ENCODE measurements at regions not wholly inside any gene's neighbourhood (a gene's known extent, or its start where the extent isn't known, plus 50 kb on each side); places are given as distances from the start of the nearest gene placed in this dataset.

- no peaks in the 10 kb centered on the region for H3K9me3 Mint-ChIP-seq
- H3K4me1 Mint-ChIP-seq (ENCODE audit: low read depth) = peaks cover 5% of the 10 kb centered on the region
- H3K27ac Mint-ChIP-seq = no peak overlapping the region
- H3K27me3 Mint-ChIP-seq = peaks cover 6% of the 10 kb centered on the region
- H3K36me3 Mint-ChIP-seq (ENCODE audit: low read depth) = no peaks in the 10 kb centered on the region
- intact Hi-C loops (cut with micrococcal nuclease) = no loop called here
- H3K4me3 Mint-ChIP-seq = no peak overlapping the region
These were observed 91.5 kb upstream of the ZNF827 start for GRCh38 chr4:146029939-146030710.

- intact Hi-C loops (cut with micrococcal nuclease) = no loop called here
These were observed 90.5 kb upstream of the ZNF827 start for GRCh38 chr4:146029147-146029546.

GRCh38 chr4:146027761-146028160, 89.1 kb upstream of the ZNF827 start:
- H3K9me3 Mint-ChIP-seq = no peaks in the 10 kb centered on the region
- intact Hi-C loops (cut with micrococcal nuclease) = no loop called here
- H3K4me3 Mint-ChIP-seq = no peak overlapping the region
- peaks cover under 1% of the 10 kb centered on the region for H3K27me3 Mint-ChIP-seq
- H3K27ac Mint-ChIP-seq = no peak overlapping the region
- no peaks in the 10 kb centered on the region for H3K36me3 Mint-ChIP-seq (ENCODE audit: low read depth)
- peaks cover 5% of the 10 kb centered on the region for H3K4me1 Mint-ChIP-seq (ENCODE audit: low read depth)

More at GRCh38 chr4:146029147-146029546, 90.5 kb upstream of the ZNF827 start:
- peaks cover 5% of the 10 kb centered on the region for H3K4me1 Mint-ChIP-seq (ENCODE audit: low read depth)
- H3K9me3 Mint-ChIP-seq = no peaks in the 10 kb centered on the region
- H3K36me3 Mint-ChIP-seq (ENCODE audit: low read depth) = no peaks in the 10 kb centered on the region
- no peak overlapping the region for H3K4me3 Mint-ChIP-seq
- peaks cover 6% of the 10 kb centered on the region for H3K27me3 Mint-ChIP-seq
- no peak overlapping the region for H3K27ac Mint-ChIP-seq

DNA sequence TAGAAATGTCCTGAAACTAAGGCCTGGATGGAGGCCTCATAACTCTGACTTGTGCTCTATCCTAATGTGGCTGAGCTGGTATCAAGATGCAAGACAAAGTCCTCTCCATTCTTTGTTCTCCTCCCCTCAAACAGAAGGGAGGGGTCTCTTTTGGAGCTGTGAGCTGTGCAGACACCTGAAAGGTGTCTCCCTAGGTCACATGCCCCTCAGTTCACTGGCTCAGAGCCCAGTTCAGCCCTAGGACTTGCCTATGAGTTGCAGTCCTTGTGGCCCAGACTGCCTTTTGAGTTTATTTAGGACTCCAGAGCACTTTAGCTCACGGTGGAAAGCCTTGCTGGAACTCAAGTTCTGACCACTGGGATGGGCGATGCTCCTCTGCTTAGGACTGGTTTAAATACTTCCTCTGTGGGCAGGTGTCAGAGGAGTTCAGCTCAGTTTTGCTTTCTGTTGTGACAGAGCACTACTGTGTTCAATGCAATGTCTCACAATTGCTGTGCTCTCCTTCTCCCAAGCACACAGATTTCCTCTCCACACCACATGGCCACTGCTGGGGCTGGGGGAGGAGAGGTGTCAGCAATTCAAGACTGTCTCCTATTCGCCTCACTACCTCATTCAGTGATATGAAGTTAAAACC, 84.8 kb upstream of the ZNF827 start:
- no peak overlapping the region for H3K27ac Mint-ChIP-seq
- H3K9me3 Mint-ChIP-seq = no peaks in the 10 kb centered on the region
- H3K36me3 Mint-ChIP-seq (ENCODE audit: low read depth) = no peaks in the 10 kb centered on the region
- no peaks in the 10 kb centered on the region for H3K4me1 Mint-ChIP-seq (ENCODE audit: low read depth)
- H3K27me3 Mint-ChIP-seq = no peaks in the 10 kb centered on the region
- intact Hi-C loops (cut with micrococcal nuclease) = no loop called here
- H3K4me3 Mint-ChIP-seq = no peak overlapping the region

- intact Hi-C loops (cut with micrococcal nuclease) = no loop called here
- H3K27me3 Mint-ChIP-seq = peaks cover 1% of the 10 kb centered on the region
- no peaks in the 10 kb centered on the region for H3K36me3 Mint-ChIP-seq (ENCODE audit: low read depth)
- H3K9me3 Mint-ChIP-seq = no peaks in the 10 kb centered on the region
- no peak overlapping the region for H3K4me3 Mint-ChIP-seq
- H3K4me1 Mint-ChIP-seq (ENCODE audit: low read depth) = no peaks in the 10 kb centered on the region
- no peak overlapping the region for H3K27ac Mint-ChIP-seq
These were observed 83.9 kb upstream of the ZNF827 start for GRCh38 chr4:146022541-146022940.

DNA sequence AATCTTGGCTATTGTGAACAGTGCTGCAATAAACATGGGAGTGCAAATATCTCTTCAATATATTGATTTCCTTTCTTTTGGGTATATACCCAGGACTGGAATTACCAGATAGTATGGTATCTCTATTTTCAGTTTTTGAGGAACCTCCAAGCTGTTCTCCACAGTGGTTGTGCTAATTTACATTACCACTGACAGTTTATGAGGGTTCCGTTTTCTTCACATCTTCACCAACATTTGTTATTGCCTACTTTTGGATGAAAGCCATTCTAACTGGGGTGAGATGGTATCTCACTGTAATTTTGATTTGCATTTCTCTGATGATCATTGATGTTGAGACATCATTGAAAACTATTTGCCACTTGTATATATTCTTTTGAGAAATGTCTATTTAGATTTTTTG, 79.6 kb upstream of the ZNF827 start:
- Mint-ChIP-seq H3K36me3 (ENCODE audit: low read depth) (no peaks in the 10 kb centered on the region), H3K4me3 (no peak overlapping the region), H3K27me3 (peaks cover 1% of the 10 kb centered on the region), H3K4me1 (ENCODE audit: low read depth) (no peaks in the 10 kb centered on the region), H3K9me3 (no peaks in the 10 kb centered on the region), H3K27ac (no peak overlapping the region)
- intact Hi-C loops (cut with micrococcal nuclease) = no loop called here

GRCh38 chr4:146004730-146005129, 66.1 kb upstream of the ZNF827 start:
- Mint-ChIP-seq H3K9me3 (peaks cover 20% of the 10 kb centered on the region), H3K36me3 (ENCODE audit: low read depth) (no peaks in the 10 kb centered on the region), H3K4me3 (no peak overlapping the region), H3K27ac (no peak overlapping the region), H3K4me1 (ENCODE audit: low read depth) (no peaks in the 10 kb centered on the region), H3K27me3 (no peaks in the 10 kb centered on the region)
- intact Hi-C loops (cut with micrococcal nuclease) = no loop called here

GRCh38 chr4:145988628-145989027, 50.0 kb upstream of the ZNF827 start:
- no peak overlapping the region for H3K4me3 Mint-ChIP-seq
- H3K36me3 Mint-ChIP-seq (ENCODE audit: low read depth) = no peaks in the 10 kb centered on the region
- H3K27ac Mint-ChIP-seq = no peak overlapping the region
- H3K9me3 Mint-ChIP-seq = no peaks in the 10 kb centered on the region
- peaks cover 3% of the 10 kb centered on the region for H3K27me3 Mint-ChIP-seq
- intact Hi-C loops (cut with micrococcal nuclease) = no loop called here
- no peaks in the 10 kb centered on the region for H3K4me1 Mint-ChIP-seq (ENCODE audit: low read depth)
